ENCODE measurements at regions not wholly inside any gene's neighbourhood (a gene's known extent, or its start where the extent isn't known, plus 50 kb on each side); places are given as distances from the start of the nearest gene placed in this dataset.

GRCh38 chr10:108454224-108454623 is 1289.7 kb upstream of the SORCS1 start:
- TF ChIP-seq CTCF (IDR thresholded peaks at IDR 0.05; ENCODE audit: borderline replicate concordance, extremely low read depth, insufficient read depth): no peak
- no peak overlapping the region for H3K4me3 ChIP-seq (ENCODE audit: low read length in 3 of 3)
- H3K9ac ChIP-seq (ENCODE audit: low read length in 3 of 3): no peak overlapping the region
- no peaks in the 10 kb centered on the region for H3K4me1 ChIP-seq (ENCODE audit: control insufficient read depth in 2 of 3, insufficient read depth in 2 of 3, low read depth in 1 of 3, low read length in 3 of 3)
- FAIRE-seq (no peak), DNase-seq (no peak)
- intact Hi-C loops (cut with DNase I): no loop called here
- H3K27ac ChIP-seq (ENCODE audit: low read depth in 2 of 2, low read length in 2 of 2): no peak overlapping the region
- no peaks in the 10 kb centered on the region for H3K27me3 ChIP-seq (ENCODE audit: control insufficient read depth, insufficient read depth, low read length)
- H3K36me3 ChIP-seq (ENCODE audit: control insufficient read depth in 2 of 3, insufficient read depth in 3 of 3, low read length in 3 of 3): no peaks in the 10 kb centered on the region
- H3K9me3 ChIP-seq (ENCODE audit: control insufficient read depth in 2 of 3, insufficient read depth in 1 of 3, low read length in 3 of 3): no peaks in the 10 kb centered on the region

GRCh38 chr10:108453166-108453565 is 1288.7 kb upstream of the SORCS1 start:
- intact Hi-C loops (cut with DNase I): no loop called here
- Histone ChIP-seq H3K9ac (ENCODE audit: low read length in 3 of 3) (no peak overlapping the region), H3K36me3 (ENCODE audit: control insufficient read depth in 2 of 3, insufficient read depth in 3 of 3, low read length in 3 of 3) (no peaks in the 10 kb centered on the region), H3K4me3 (ENCODE audit: low read length in 3 of 3) (no peak overlapping the region), H3K4me1 (ENCODE audit: control insufficient read depth in 2 of 3, insufficient read depth in 2 of 3, low read depth in 1 of 3, low read length in 3 of 3) (no peaks in the 10 kb centered on the region), H3K27me3 (ENCODE audit: control insufficient read depth, insufficient read depth, low read length) (no peaks in the 10 kb centered on the region), H3K27ac (ENCODE audit: low read depth in 2 of 2, low read length in 2 of 2) (no peak overlapping the region), H3K9me3 (ENCODE audit: control insufficient read depth in 2 of 3, insufficient read depth in 1 of 3, low read length in 3 of 3) (no peaks in the 10 kb centered on the region)
- DNase-seq (no peak), FAIRE-seq (no peak)
- no peak for TF ChIP-seq CTCF (IDR thresholded peaks at IDR 0.05; ENCODE audit: borderline replicate concordance, extremely low read depth, insufficient read depth)

GRCh38 chr10:108452533-108452932 is 1288.0 kb upstream of the SORCS1 start:
- intact Hi-C loops (cut with DNase I): no loop called here
- Histone ChIP-seq H3K27ac (ENCODE audit: low read depth in 2 of 2, low read length in 2 of 2) (no peak overlapping the region), H3K36me3 (ENCODE audit: control insufficient read depth in 2 of 3, insufficient read depth in 3 of 3, low read length in 3 of 3) (no peaks in the 10 kb centered on the region), H3K9ac (ENCODE audit: low read length in 3 of 3) (no peak overlapping the region), H3K4me1 (ENCODE audit: control insufficient read depth in 2 of 3, insufficient read depth in 2 of 3, low read depth in 1 of 3, low read length in 3 of 3) (no peaks in the 10 kb centered on the region), H3K4me3 (ENCODE audit: low read length in 3 of 3) (no peak overlapping the region), H3K27me3 (ENCODE audit: control insufficient read depth, insufficient read depth, low read length) (no peaks in the 10 kb centered on the region), H3K9me3 (ENCODE audit: control insufficient read depth in 2 of 3, insufficient read depth in 1 of 3, low read length in 3 of 3) (no peaks in the 10 kb centered on the region)
- no peak for DNase-seq
- FAIRE-seq: no peak
- TF ChIP-seq CTCF (IDR thresholded peaks at IDR 0.05; ENCODE audit: borderline replicate concordance, extremely low read depth, insufficient read depth): no peak

- Histone ChIP-seq H3K4me1 (ENCODE audit: control insufficient read depth in 2 of 3, insufficient read depth in 2 of 3, low read depth in 1 of 3, low read length in 3 of 3) (no peaks in the 10 kb centered on the region), H3K9me3 (ENCODE audit: control insufficient read depth in 2 of 3, insufficient read depth in 1 of 3, low read length in 3 of 3) (no peaks in the 10 kb centered on the region), H3K27ac (ENCODE audit: low read depth in 2 of 2, low read length in 2 of 2) (no peak overlapping the region), H3K36me3 (ENCODE audit: control insufficient read depth in 2 of 3, insufficient read depth in 3 of 3, low read length in 3 of 3) (no peaks in the 10 kb centered on the region), H3K27me3 (ENCODE audit: control insufficient read depth, insufficient read depth, low read length) (no peaks in the 10 kb centered on the region), H3K4me3 (ENCODE audit: low read length in 3 of 3) (no peak overlapping the region), H3K9ac (ENCODE audit: low read length in 3 of 3) (no peak overlapping the region)
- DNase-seq (no peak), FAIRE-seq (no peak)
- intact Hi-C loops (cut with DNase I): no loop called here
- no peak for TF ChIP-seq CTCF (IDR thresholded peaks at IDR 0.05; ENCODE audit: borderline replicate concordance, extremely low read depth, insufficient read depth)
Observed at GRCh38 chr10:108450280-108450679, 1285.8 kb upstream of the SORCS1 start.

All from kidney (tissue), 13 donors.